Spleen (tissue), 11 donors: ENCODE measurements at regions not wholly inside any gene's neighbourhood (a gene's known extent, or its start where the extent isn't known, plus 50 kb on each side); places are given as distances from the start of the nearest gene placed in this dataset.

Experiments
- DNase-seq: peaks from one replicate; pipeline ENCODE4 v3.0.0-alpha.2; 2020
- H3K27ac ChIP-seq, 8 donors: fragments of 200-600 bp; sonication (generic) in 7 of 8; 1 replicate in 4 of 8; 2 replicates in 4 of 8; pipeline versions ENCODE4 v1.5.0 to v1.8.0; 2016 to 2021; ENCODE audit warnings: inconsistent platforms in 4 of 8, mild to moderate bottlenecking in 4 of 8, moderate library complexity in 1 of 8
- H3K27me3 ChIP-seq, 7 donors: fragments of 200-600 bp; sonication (generic) in 6 of 7; replicated peaks in 1 of 7; 1 replicate in 4 of 7; 2 replicates in 3 of 7; pipeline versions ENCODE4 v1.5.0 to v1.8.0; 2016 to 2021; ENCODE audit warnings: inconsistent platforms in 3 of 7, mild to moderate bottlenecking in 1 of 7
- H3K36me3 ChIP-seq, 6 donors: fragments of 200-600 bp; sonication (generic) in 5 of 6; 1 replicate in 4 of 6; 2 replicates in 2 of 6; pipeline versions ENCODE4 v1.5.0 to v1.8.0; 2016 to 2021; ENCODE audit warnings: inconsistent platforms in 2 of 6
- H3K4me1 ChIP-seq, 6 donors: fragments of 200-600 bp; sonication (generic) in 5 of 6; 1 replicate in 3 of 6; 2 replicates in 3 of 6; pipeline versions ENCODE4 v1.5.0 to v1.8.0; 2016 to 2021; ENCODE audit warnings: inconsistent platforms in 3 of 6
- H3K4me3 ChIP-seq, 8 donors: fragments of 200-600 bp; sonication (generic) in 7 of 8; 1 replicate in 4 of 8; 2 replicates in 4 of 8; pipeline versions ENCODE4 v1.5.0 to v1.8.0; 2016 to 2021; ENCODE audit warnings: inconsistent platforms in 4 of 8, mild to moderate bottlenecking in 4 of 8, moderate library complexity in 2 of 8
- H3K9me3 ChIP-seq, 8 donors: fragments of 200-600 bp; sonication (generic) in 7 of 8; 1 replicate in 4 of 8; 2 replicates in 4 of 8; pipeline versions ENCODE4 v1.5.0 to v1.8.0; 2016 to 2021; ENCODE audit warnings: inconsistent platforms in 4 of 8
- CTCF ChIP-seq, 11 experiments: fragments of 200-600 bp in 7 of 11; fragments of 450-650 bp in 4 of 11; sonication (generic) in 4 of 11; IDR thresholded peaks in 8 of 11; conservative IDR thresholded peaks in 3 of 11; 1 replicate in 7 of 11; 2 replicates in 4 of 11; pipeline versions ENCODE4 v1.4.0 to v1.8.0; 2016 to 2021; ENCODE audit warnings: antibody characterized with exemption in 11 of 11, inconsistent platforms in 4 of 11, mild to moderate bottlenecking in 1 of 11
- POLR2A ChIP-seq, 3 donors: fragments of 450-650 bp; IDR thresholded peaks; one replicate each; pipeline ENCODE4 v1.5.1; 2017; ENCODE audit warnings: antibody characterized with exemption in 3 of 3, mild to moderate bottlenecking in 1 of 3
- POLR2AphosphoS5 ChIP-seq, 3 donors: sonication (generic); formaldehyde crosslinking; IDR thresholded peaks; one replicate each; pipeline ENCODE4 v1.5.1; 2017; ENCODE audit warnings: antibody characterized with exemption in 3 of 3
- WGBS, 5 donors: extraction: QIAGEN DNeasy Blood & Tissue Kit in 3 of 5; methylation state at CpG; one replicate each; pipeline versions ENCODE4 v1.1.5 to v1.1.7; 2013 to 2018; 5-methylcytosine and 5-hydroxymethylcytosine counted together
- intact Hi-C: fragments of 100-400 bp; cut with DNase I; formaldehyde crosslinking; loops from one replicate; pipeline ENCODE4 v1.15.0; 2023; ENCODE audit warnings: low total_unique reads
- donor health status: healthy with polysubstance abuse.
- donor health status: DM: no; HTN: no; CAD: no; lungs with moderate emphysema.
- donor health status: DM: no; HTN: no; CAD: no.
- donor health status: Bipolar disorder and iron deficiency.
- donor health status: healthy.
- donor health status: DM: no; HTN: no; CAD: no.
- donor health status: DM: yes; HTN: yes; CAD: no.

GRCh38 chr5:62942384-62942783 is 363.8 kb downstream of the LRRC70 start:
- TF ChIP-seq POLR2A (IDR thresholded peaks at IDR 0.05) (no peak), CTCF (IDR thresholded peaks at IDR 0.05 in 8 of 11, conservative IDR thresholded peaks at IDR 0.05 in 3 of 11) (no peak), POLR2AphosphoS5 (IDR thresholded peaks at IDR 0.05) (no peak)
- intact Hi-C loops: no loop called here
- peaks cover 0 to 4% (median 0%) of the 10 kb centered on the region in 8 donors for H3K9me3 ChIP-seq
- H3K4me1 ChIP-seq: no peaks in the 10 kb centered on the region
- H3K4me3 ChIP-seq: no peak overlapping the region
- DNase-seq: no peak
- WGBS, 5 donors: 19 to 40% (median 28%) methylated on average over 4 of the region's 4 CpGs
- no peaks in the 10 kb centered on the region for H3K36me3 ChIP-seq
- H3K27ac ChIP-seq: no peak overlapping the region
- no peaks in the 10 kb centered on the region for H3K27me3 ChIP-seq

GRCh38 chr5:62938927-62939326 is 360.3 kb downstream of the LRRC70 start:
- H3K9me3 ChIP-seq: no peaks in the 10 kb centered on the region
- 59 to 68% (median 66%) methylated on average over 3 of the region's 3 CpGs for WGBS, 5 donors
- TF ChIP-seq POLR2A (IDR thresholded peaks at IDR 0.05) (no peak), CTCF (IDR thresholded peaks at IDR 0.05 in 8 of 11, conservative IDR thresholded peaks at IDR 0.05 in 3 of 11) (no peak), POLR2AphosphoS5 (IDR thresholded peaks at IDR 0.05) (no peak)
- H3K4me3 ChIP-seq: no peak overlapping the region
- H3K27me3 ChIP-seq: no peaks in the 10 kb centered on the region
- intact Hi-C loops: no loop called here
- H3K36me3 ChIP-seq: no peaks in the 10 kb centered on the region
- no peak overlapping the region for H3K27ac ChIP-seq
- H3K4me1 ChIP-seq: no peaks in the 10 kb centered on the region
- DNase-seq: no peak

- no peak overlapping the region for H3K4me3 ChIP-seq
- H3K27me3 ChIP-seq: no peaks in the 10 kb centered on the region
- H3K9me3 ChIP-seq: no peaks in the 10 kb centered on the region
- no peaks in the 10 kb centered on the region for H3K4me1 ChIP-seq
- H3K27ac ChIP-seq: no peak overlapping the region
- WGBS, 5 donors: 46 to 61% (median 48%) methylated on average over 3 of the region's 3 CpGs
- no peak for TF ChIP-seq POLR2A (IDR thresholded peaks at IDR 0.05)
- no peak for TF ChIP-seq POLR2AphosphoS5 (IDR thresholded peaks at IDR 0.05)
- no peak for TF ChIP-seq CTCF (IDR thresholded peaks at IDR 0.05 in 8 of 11, conservative IDR thresholded peaks at IDR 0.05 in 3 of 11)
- intact Hi-C loops: no loop called here
- H3K36me3 ChIP-seq: no peaks in the 10 kb centered on the region
- no peak for DNase-seq
Observed at GRCh38 chr5:62937661-62938558, 359.3 kb downstream of the LRRC70 start.

GRCh38 chr5:62935660-62936059 is 357.0 kb downstream of the LRRC70 start:
- intact Hi-C loops: no loop called here
- no peak for DNase-seq
- no peaks in the 10 kb centered on the region for H3K4me1 ChIP-seq
- H3K9me3 ChIP-seq: no peaks in the 10 kb centered on the region
- no peak overlapping the region for H3K27ac ChIP-seq
- H3K36me3 ChIP-seq: no peaks in the 10 kb centered on the region
- H3K4me3 ChIP-seq: no peak overlapping the region
- H3K27me3 ChIP-seq: no peaks in the 10 kb centered on the region
- WGBS, 5 donors: 66 to 79% (median 68%) methylated on average over 3 of the region's 3 CpGs
- TF ChIP-seq POLR2A (IDR thresholded peaks at IDR 0.05) (no peak), CTCF (IDR thresholded peaks at IDR 0.05 in 8 of 11, conservative IDR thresholded peaks at IDR 0.05 in 3 of 11) (no peak), POLR2AphosphoS5 (IDR thresholded peaks at IDR 0.05) (no peak)
